Amniotic stem cell (primary cell): ENCODE measurements at regions not wholly inside any gene's neighbourhood (a gene's known extent, or its start where the extent isn't known, plus 50 kb on each side); places are given as distances from the start of the nearest gene placed in this dataset.

Experiments
- DNase-seq: peaks from one replicate; lab custom pipeline; 2025; lab: John Stamatoyannopoulos, UW

- DNase-seq = no peak
Measured at GRCh38 chr2:88832992-88833389, 141.5 kb downstream of the RPIA start.

- no peak for DNase-seq
Measured at GRCh38 chr2:88834376-88834775, 142.9 kb downstream of the RPIA start.

GRCh38 chr2:88834866-88835265 is 143.4 kb downstream of the RPIA start:
- DNase-seq = no peak

- DNase-seq = no peak
Measured at GRCh38 chr2:88835726-88836125, 144.3 kb downstream of the RPIA start.

GRCh38 chr2:88836351-88836750 is 144.9 kb downstream of the RPIA start:
- DNase-seq = no peak

GRCh38 chr2:88837511-88838160 is 146.2 kb downstream of the RPIA start:
- DNase-seq = no peak

GRCh38 chr2:88838165-88838635 is 146.7 kb downstream of the RPIA start:
- no peak for DNase-seq

GRCh38 chr2:88841224-88841929 is 149.9 kb downstream of the RPIA start:
- no peak for DNase-seq

- DNase-seq = no peak
Measured at GRCh38 chr2:88842656-88843460, 151.4 kb downstream of the RPIA start.

- no peak for DNase-seq
Measured at GRCh38 chr2:88843651-88844050, 152.2 kb downstream of the RPIA start.

- no peak for DNase-seq
Measured at GRCh38 chr2:88844960-88845359, 153.5 kb downstream of the RPIA start.

GRCh38 chr2:88845772-88846661 is 154.5 kb downstream of the RPIA start:
- no peak for DNase-seq

GRCh38 chr2:88852753-88853402 is 161.4 kb downstream of the RPIA start:
- no peak for DNase-seq

GRCh38 chr2:88853403-88853790 is 161.9 kb downstream of the RPIA start:
- no peak for DNase-seq

GRCh38 chr2:88854528-88854927 is 163.1 kb downstream of the RPIA start:
- no peak for DNase-seq

- no peak for DNase-seq
Measured at GRCh38 chr2:88855620-88856408, 164.3 kb downstream of the RPIA start.

GRCh38 chr2:88856409-88857135 is 165.1 kb downstream of the RPIA start:
- no peak for DNase-seq

- DNase-seq = no peak
Measured at GRCh38 chr2:88857274-88857741, 165.8 kb downstream of the RPIA start.

- no peak for DNase-seq
Measured at GRCh38 chr2:88857951-88858411, 166.5 kb downstream of the RPIA start.

GRCh38 chr2:88859461-88859860 is 168.0 kb downstream of the RPIA start:
- no peak for DNase-seq
